ENCODE measurements at regions not wholly inside any gene's neighbourhood (a gene's known extent, or its start where the extent isn't known, plus 50 kb on each side); places are given as distances from the start of the nearest gene placed in this dataset.

DNA sequence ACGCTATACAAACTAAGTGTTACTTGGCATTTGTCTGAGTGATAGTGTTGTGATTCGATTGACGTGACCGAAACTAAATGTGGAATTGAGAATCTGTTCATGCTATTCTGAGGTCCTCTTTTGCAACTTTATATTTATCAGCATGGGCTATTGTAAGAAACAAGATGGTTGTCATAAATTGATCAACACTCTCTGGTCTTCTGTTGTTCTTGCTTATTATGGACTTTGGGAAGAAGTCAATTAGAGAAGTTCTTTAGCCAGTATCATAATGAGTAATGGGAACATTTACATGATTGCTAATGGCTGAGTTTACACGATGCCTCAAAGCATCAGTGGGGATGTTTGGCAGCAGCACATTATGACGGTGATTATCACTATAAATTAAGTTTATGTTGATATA is 195.0 kb downstream of the CD83 start (continued):
- TF ChIP-seq, protein P1, sequence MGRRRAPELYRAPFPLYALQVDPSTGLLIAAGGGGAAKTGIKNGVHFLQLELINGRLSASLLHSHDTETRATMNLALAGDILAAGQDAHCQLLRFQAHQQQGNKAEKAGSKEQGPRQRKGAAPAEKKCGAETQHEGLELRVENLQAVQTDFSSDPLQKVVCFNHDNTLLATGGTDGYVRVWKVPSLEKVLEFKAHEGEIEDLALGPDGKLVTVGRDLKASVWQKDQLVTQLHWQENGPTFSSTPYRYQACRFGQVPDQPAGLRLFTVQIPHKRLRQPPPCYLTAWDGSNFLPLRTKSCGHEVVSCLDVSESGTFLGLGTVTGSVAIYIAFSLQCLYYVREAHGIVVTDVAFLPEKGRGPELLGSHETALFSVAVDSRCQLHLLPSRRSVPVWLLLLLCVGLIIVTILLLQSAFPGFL (CRISPR knock-in tag; IDR thresholded peaks at IDR 0.05; ENCODE audit: borderline replicate concordance): no peak
- TF ChIP-seq, protein P2, sequence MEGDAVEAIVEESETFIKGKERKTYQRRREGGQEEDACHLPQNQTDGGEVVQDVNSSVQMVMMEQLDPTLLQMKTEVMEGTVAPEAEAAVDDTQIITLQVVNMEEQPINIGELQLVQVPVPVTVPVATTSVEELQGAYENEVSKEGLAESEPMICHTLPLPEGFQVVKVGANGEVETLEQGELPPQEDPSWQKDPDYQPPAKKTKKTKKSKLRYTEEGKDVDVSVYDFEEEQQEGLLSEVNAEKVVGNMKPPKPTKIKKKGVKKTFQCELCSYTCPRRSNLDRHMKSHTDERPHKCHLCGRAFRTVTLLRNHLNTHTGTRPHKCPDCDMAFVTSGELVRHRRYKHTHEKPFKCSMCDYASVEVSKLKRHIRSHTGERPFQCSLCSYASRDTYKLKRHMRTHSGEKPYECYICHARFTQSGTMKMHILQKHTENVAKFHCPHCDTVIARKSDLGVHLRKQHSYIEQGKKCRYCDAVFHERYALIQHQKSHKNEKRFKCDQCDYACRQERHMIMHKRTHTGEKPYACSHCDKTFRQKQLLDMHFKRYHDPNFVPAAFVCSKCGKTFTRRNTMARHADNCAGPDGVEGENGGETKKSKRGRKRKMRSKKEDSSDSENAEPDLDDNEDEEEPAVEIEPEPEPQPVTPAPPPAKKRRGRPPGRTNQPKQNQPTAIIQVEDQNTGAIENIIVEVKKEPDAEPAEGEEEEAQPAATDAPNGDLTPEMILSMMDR (IDR thresholded peaks at IDR 0.05): no peak
- no peak for TF ChIP-seq NFATC4 (CRISPR knock-in tag; IDR thresholded peaks at IDR 0.05)

DNA sequence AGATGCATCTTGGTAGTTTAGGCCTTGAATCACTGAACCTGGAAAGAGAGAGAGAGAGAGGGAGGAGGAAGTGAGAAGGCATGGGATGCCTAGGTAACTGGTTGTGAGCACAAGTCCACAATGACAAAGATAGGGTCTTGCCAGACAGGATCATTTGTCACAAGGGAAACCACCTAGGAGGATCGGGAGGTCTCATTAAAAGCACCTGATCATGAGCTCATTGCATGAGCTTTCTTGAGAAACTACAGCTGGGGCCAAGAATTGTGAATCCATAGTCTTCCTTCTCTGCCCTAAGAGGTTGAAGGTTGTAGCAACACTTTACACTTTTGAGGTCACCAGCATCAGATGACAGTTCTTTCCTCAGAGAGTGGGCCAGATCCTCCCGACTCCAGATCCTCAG is 195.7 kb downstream of the CD83 start:
- POLR2A ChIA-PET: no interaction called here
- Mint-ChIP-seq H3K27me3 (ENCODE audit: low read depth) (no peaks in the 10 kb centered on the region; the same call in 1 of the 2 replicates), H3K36me3 (peaks cover 9% of the 10 kb centered on the region), H3K27ac (no peak overlapping the region), H3K4me1 (peaks cover 46% of the 10 kb centered on the region), H3K4me3 (no peak overlapping the region), H3K9me3 (peaks cover 11% of the 10 kb centered on the region)
- CTCF ChIA-PET: no interaction called here
- ATAC-seq (no peak), DNase-seq (ENCODE audit: low spot score) (no peak)
- TF ChIP-seq ZNF121 (CRISPR knock-in tag; IDR thresholded peaks at IDR 0.05) (no peak), ATF3 (CRISPR knock-in tag; conservative IDR thresholded peaks at IDR 0.05) (no peak), ZNF138 (CRISPR knock-in tag; conservative IDR thresholded peaks at IDR 0.05) (no peak), JUN (CRISPR knock-in tag; IDR thresholded peaks at IDR 0.05) (no peak), CBFB (CRISPR knock-in tag; IDR thresholded peaks at IDR 0.05; ENCODE audit: low read depth) (no peak), ZBTB43 (CRISPR knock-in tag; IDR thresholded peaks at IDR 0.05) (no peak), OVOL2 (CRISPR knock-in tag; IDR thresholded peaks at IDR 0.05; ENCODE audit: borderline replicate concordance) (no peak), GABPB1 (CRISPR knock-in tag; IDR thresholded peaks at IDR 0.05) (no peak), E2F4 (CRISPR knock-in tag; IDR thresholded peaks at IDR 0.05; ENCODE audit: borderline replicate concordance, low read depth) (no peak), JAZF1 (CRISPR knock-in tag; IDR thresholded peaks at IDR 0.05) (no peak)
- TF ChIP-seq, protein P3, sequence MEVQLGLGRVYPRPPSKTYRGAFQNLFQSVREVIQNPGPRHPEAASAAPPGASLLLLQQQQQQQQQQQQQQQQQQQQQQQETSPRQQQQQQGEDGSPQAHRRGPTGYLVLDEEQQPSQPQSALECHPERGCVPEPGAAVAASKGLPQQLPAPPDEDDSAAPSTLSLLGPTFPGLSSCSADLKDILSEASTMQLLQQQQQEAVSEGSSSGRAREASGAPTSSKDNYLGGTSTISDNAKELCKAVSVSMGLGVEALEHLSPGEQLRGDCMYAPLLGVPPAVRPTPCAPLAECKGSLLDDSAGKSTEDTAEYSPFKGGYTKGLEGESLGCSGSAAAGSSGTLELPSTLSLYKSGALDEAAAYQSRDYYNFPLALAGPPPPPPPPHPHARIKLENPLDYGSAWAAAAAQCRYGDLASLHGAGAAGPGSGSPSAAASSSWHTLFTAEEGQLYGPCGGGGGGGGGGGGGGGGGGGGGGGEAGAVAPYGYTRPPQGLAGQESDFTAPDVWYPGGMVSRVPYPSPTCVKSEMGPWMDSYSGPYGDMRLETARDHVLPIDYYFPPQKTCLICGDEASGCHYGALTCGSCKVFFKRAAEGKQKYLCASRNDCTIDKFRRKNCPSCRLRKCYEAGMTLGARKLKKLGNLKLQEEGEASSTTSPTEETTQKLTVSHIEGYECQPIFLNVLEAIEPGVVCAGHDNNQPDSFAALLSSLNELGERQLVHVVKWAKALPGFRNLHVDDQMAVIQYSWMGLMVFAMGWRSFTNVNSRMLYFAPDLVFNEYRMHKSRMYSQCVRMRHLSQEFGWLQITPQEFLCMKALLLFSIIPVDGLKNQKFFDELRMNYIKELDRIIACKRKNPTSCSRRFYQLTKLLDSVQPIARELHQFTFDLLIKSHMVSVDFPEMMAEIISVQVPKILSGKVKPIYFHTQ (CRISPR knock-in tag; IDR thresholded peaks at IDR 0.05): no peak
- TF ChIP-seq, protein P2 (IDR thresholded peaks at IDR 0.05): no peak
